Motor neuron (in vitro differentiated cells): ENCODE measurements at regions not wholly inside any gene's neighbourhood (a gene's known extent, or its start where the extent isn't known, plus 50 kb on each side); places are given as distances from the start of the nearest gene placed in this dataset.

Experiments used
- ATAC-seq, 8 experiments: fragments of 200-7000 bp; cut with Tn5 transposase; replicated peaks in 6 of 8; 2 replicates each; pipeline ENCODE4 v1.8.0; 2021; ENCODE audit warnings: mild to moderate bottlenecking in 8 of 8, moderate library complexity in 8 of 8
- H3K27ac ChIP-seq, 2 donors: fragments of 250-450 bp; sonication (Bioruptor Pico); 2 replicates each; pipeline ENCODE4 v1.9.0; 2021; ENCODE audit warnings: antibody characterized with exemption in 2 of 2, mild to moderate bottlenecking in 2 of 2, moderate library complexity in 1 of 2
- H3K4me1 ChIP-seq, 2 donors: fragments of 250-450 bp; sonication (Bioruptor Pico); replicated peaks in 1 of 2; 2 replicates each; pipeline ENCODE4 v1.6.1; 2021; ENCODE audit warnings: antibody characterized with exemption in 2 of 2, mild to moderate bottlenecking in 2 of 2, moderate library complexity in 1 of 2
- H3K4me3 ChIP-seq, 5 donors: fragments of 250-450 bp; sonication (Bioruptor Pico); 2 replicates each; pipeline ENCODE4 v1.9.0; 2021; ENCODE audit warnings: antibody characterized with exemption in 5 of 5, mild to moderate bottlenecking in 5 of 5, moderate library complexity in 4 of 5
- WGBS, 10 experiments: fragments of 450-650 bp; shearing (Covaris generic); methylation state at CpG; one replicate each; pipeline ENCODE4 v1.0.0; 2022; 5-methylcytosine and 5-hydroxymethylcytosine counted together
- in situ Hi-C, 9 experiments: fragments of 400-800 bp; cut with MboI; loops; one replicate each; pipeline ENCODE4 v1.15.0; 2021; ENCODE audit warnings: low sequenced_read_pairs in 9 of 9, low pct_unique_long_range_greater_than_20kb in 2 of 9; ENCODE audit not compliant: unreplicated experiment in 9 of 9

- H3K27ac ChIP-seq: no peak overlapping the region
- no peak for ATAC-seq
- in situ Hi-C loops: no loop called here
These were observed 867.6 kb upstream of the PCDH7 start for GRCh38 chr4:29852537-29852936.

GRCh38 chr4:29853833-29854232 lies 866.3 kb upstream of the PCDH7 start:
- H3K27ac ChIP-seq: no peak overlapping the region
- peaks cover 0 to 3% of the 10 kb centered on the region in 2 donors for H3K4me1 ChIP-seq
- peak in 1 of 8 experiments; percentile 46 for ATAC-seq
- in situ Hi-C loops: no loop called here
- H3K4me3 ChIP-seq: no peak overlapping the region
- 0 to 70% (median 42%) methylated on average over 1 to 2 of the region's 2 CpGs; no CpG with 5 or more reads in 4 of the 10 experiments for WGBS, 10 experiments

More at GRCh38 chr4:29852537-29852936, 867.6 kb upstream of the PCDH7 start:
- H3K4me3 ChIP-seq: no peak overlapping the region
- no peaks in the 10 kb centered on the region for H3K4me1 ChIP-seq

- Histone ChIP-seq H3K27ac (no peak overlapping the region), H3K4me1 (peaks cover 0 to 3% of the 10 kb centered on the region in 2 donors), H3K4me3 (no peak overlapping the region)
- in situ Hi-C loops: no loop called here
- no peak for ATAC-seq
- 4 to 53% (median 20%) methylated on average over 1 of the region's 1 CpG for WGBS, 10 experiments
These were observed 858.9 kb upstream of the PCDH7 start for GRCh38 chr4:29861307-29861706.

GRCh38 chr4:29867412-29867811 lies 852.8 kb upstream of the PCDH7 start:
- Histone ChIP-seq H3K27ac (no peak overlapping the region), H3K4me1 (no peaks in the 10 kb centered on the region), H3K4me3 (no peak overlapping the region)
- no peak for ATAC-seq
- WGBS, 10 experiments: 0 to 83% (median 50%) methylated on average over 1 of the region's 1 CpG; no CpG with 5 or more reads in 1 of the 10 experiments
- in situ Hi-C loops: no loop called here

GRCh38 chr4:29900336-29900735 lies 819.8 kb upstream of the PCDH7 start:
- no peak overlapping the region for H3K27ac ChIP-seq
- in situ Hi-C loops: no loop called here
- WGBS, 10 experiments: 37 to 100% (median 100%) methylated on average over 1 to 3 of the region's 3 CpGs
- no peak overlapping the region for H3K4me3 ChIP-seq
- no peak for ATAC-seq
- no peaks in the 10 kb centered on the region for H3K4me1 ChIP-seq

GRCh38 chr4:29908276-29908675 lies 811.9 kb upstream of the PCDH7 start:
- no peak for ATAC-seq
- H3K27ac ChIP-seq: no peak overlapping the region

GRCh38 chr4:29927895-29928294 lies 792.3 kb upstream of the PCDH7 start:
- in situ Hi-C loops: no loop called here
- ATAC-seq: no peak
- WGBS, 10 experiments: 17 to 100% (median 92%) methylated on average over 1 to 2 of the region's 2 CpGs; no CpG with 5 or more reads in 1 of the 10 experiments
- Histone ChIP-seq H3K27ac (no peak overlapping the region), H3K4me3 (no peak overlapping the region), H3K4me1 (no peaks in the 10 kb centered on the region)

More at GRCh38 chr4:29908276-29908675, 811.9 kb upstream of the PCDH7 start:
- in situ Hi-C loops: no loop called here
- Histone ChIP-seq H3K4me1 (no peaks in the 10 kb centered on the region), H3K4me3 (no peak overlapping the region)
- WGBS, 10 experiments: 0 to 100% (median 82%) methylated on average over 1 to 2 of the region's 2 CpGs

- 19 to 100% (median 86%) methylated on average over 1 to 2 of the region's 2 CpGs; no CpG with 5 or more reads in 1 of the 10 experiments for WGBS, 10 experiments
- in situ Hi-C loops: no loop called here
- Histone ChIP-seq H3K4me3 (no peak overlapping the region), H3K27ac (no peak overlapping the region), H3K4me1 (no peaks in the 10 kb centered on the region)
- ATAC-seq: no peak
These were observed 771.7 kb upstream of the PCDH7 start for GRCh38 chr4:29948451-29948850.

GRCh38 chr4:29948858-29949257 lies 771.3 kb upstream of the PCDH7 start:
- ATAC-seq: no peak
- Histone ChIP-seq H3K4me1 (no peaks in the 10 kb centered on the region), H3K4me3 (no peak overlapping the region), H3K27ac (no peak overlapping the region)
- in situ Hi-C loops: no loop called here

- ATAC-seq: no peak
- WGBS, 10 experiments: 0 to 100% (median 70%) methylated on average over 1 to 2 of the region's 2 CpGs; no CpG with 5 or more reads in 1 of the 10 experiments
These were observed 753.8 kb upstream of the PCDH7 start for GRCh38 chr4:29966386-29966785.

GRCh38 chr4:29970626-29971025 lies 749.5 kb upstream of the PCDH7 start:
- ATAC-seq: peak in 2 of 8 experiments; percentile 27 to 30
- WGBS, 10 experiments: 0 to 100% (median 80%) methylated on average over 1 to 2 of the region's 2 CpGs; no CpG with 5 or more reads in 1 of the 10 experiments
- in situ Hi-C loops: no loop called here

More at GRCh38 chr4:29966386-29966785, 753.8 kb upstream of the PCDH7 start:
- Histone ChIP-seq H3K4me3 (no peak overlapping the region), H3K4me1 (no peaks in the 10 kb centered on the region), H3K27ac (no peak overlapping the region)
- in situ Hi-C loops: no loop called here

GRCh38 chr4:29972121-29972520 lies 748.0 kb upstream of the PCDH7 start:
- no peak for ATAC-seq
- Histone ChIP-seq H3K4me1 (no peaks in the 10 kb centered on the region), H3K27ac (no peak overlapping the region), H3K4me3 (no peak overlapping the region)
- in situ Hi-C loops: no loop called here
- 4 to 100% (median 82%) methylated on average over 1 to 3 of the region's 3 CpGs for WGBS, 10 experiments

More at GRCh38 chr4:29970626-29971025, 749.5 kb upstream of the PCDH7 start:
- Histone ChIP-seq H3K27ac (no peak overlapping the region), H3K4me3 (no peak overlapping the region), H3K4me1 (no peaks in the 10 kb centered on the region)

GRCh38 chr4:29983890-29984289 lies 736.3 kb upstream of the PCDH7 start:
- H3K27ac ChIP-seq: no peak overlapping the region
- no peaks in the 10 kb centered on the region for H3K4me1 ChIP-seq
- 0 to 90% (median 74%) methylated on average over 1 to 3 of the region's 3 CpGs; no CpG with 5 or more reads in 6 of the 10 experiments for whole genome bisulfite sequencing, 10 experiments
- in situ Hi-C loops: no loop called here
- no peak for ATAC-seq
- no peak overlapping the region for H3K4me3 ChIP-seq

GRCh38 chr4:30001628-30002027 lies 718.5 kb upstream of the PCDH7 start:
- WGBS, 10 experiments: 0 to 100% (median 80%) methylated on average over 1 of the region's 1 CpG; no CpG with 5 or more reads in 1 of the 10 experiments
- H3K27ac ChIP-seq: no peak overlapping the region
- no peak overlapping the region for H3K4me3 ChIP-seq
- no peaks in the 10 kb centered on the region for H3K4me1 ChIP-seq
- in situ Hi-C loops: no loop called here
- no peak for ATAC-seq
